ENCODE measurements at regions not wholly inside any gene's neighbourhood (a gene's known extent, or its start where the extent isn't known, plus 50 kb on each side); places are given as distances from the start of the nearest gene placed in this dataset.
A peak's percentile ranks its signal among the peaks of the same experiment; 100 is the strongest.

DNA sequence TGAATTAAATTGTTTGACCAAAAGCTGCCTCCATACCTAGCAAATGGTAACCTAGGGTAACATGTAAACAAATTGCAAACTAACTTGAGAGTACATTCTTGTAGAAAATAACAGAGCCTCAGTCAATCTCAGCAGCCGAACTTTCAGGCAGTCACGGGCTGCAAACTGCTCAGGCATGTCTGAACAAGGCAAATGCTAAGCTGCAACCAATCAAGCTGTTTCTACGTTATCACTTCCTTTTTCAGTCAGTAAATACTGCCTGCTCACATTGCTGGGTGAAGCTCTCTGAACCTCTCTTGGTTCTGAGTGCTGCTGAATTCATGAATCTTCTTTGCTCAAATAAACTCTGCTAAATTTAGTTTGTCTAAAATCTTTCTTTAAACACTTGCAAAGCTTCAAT lies 1212.4 kb downstream of the SORCS1 start:
- no TSS peak for BruUV-seq (replicated peaks)
- Histone ChIP-seq H3K36me3 (ENCODE audit: control insufficient read depth, insufficient read depth, low read length) (no peaks in the 10 kb centered on the region), H3K4me3 (ENCODE audit: low read depth, low read length) (no peak overlapping the region), H3K27me3 (replicated peaks; ENCODE audit: control insufficient read depth, insufficient read depth, low read length) (no peaks in the 10 kb centered on the region), H3K9me3 (no peaks in the 10 kb centered on the region), H3K4me1 (no peaks in the 10 kb centered on the region)
- Mint-ChIP-seq H3K4me3 (ENCODE audit: unreplicated experiment) (no peak overlapping the region), H3K4me1 (ENCODE audit: low read depth, unreplicated experiment) (no peaks in the 10 kb centered on the region), H3K27ac (ENCODE audit: unreplicated experiment) (no peak overlapping the region), H3K27me3 (ENCODE audit: insufficient read depth, unreplicated experiment) (no peaks in the 10 kb centered on the region), H3K9me3 (ENCODE audit: unreplicated experiment) (no peaks in the 10 kb centered on the region), H3K36me3 (ENCODE audit: insufficient read depth, unreplicated experiment) (no peaks in the 10 kb centered on the region)
- peak in 1 of 2 experiments; percentile 4 for DNase-seq
- TF ChIP-seq, protein P1, sequence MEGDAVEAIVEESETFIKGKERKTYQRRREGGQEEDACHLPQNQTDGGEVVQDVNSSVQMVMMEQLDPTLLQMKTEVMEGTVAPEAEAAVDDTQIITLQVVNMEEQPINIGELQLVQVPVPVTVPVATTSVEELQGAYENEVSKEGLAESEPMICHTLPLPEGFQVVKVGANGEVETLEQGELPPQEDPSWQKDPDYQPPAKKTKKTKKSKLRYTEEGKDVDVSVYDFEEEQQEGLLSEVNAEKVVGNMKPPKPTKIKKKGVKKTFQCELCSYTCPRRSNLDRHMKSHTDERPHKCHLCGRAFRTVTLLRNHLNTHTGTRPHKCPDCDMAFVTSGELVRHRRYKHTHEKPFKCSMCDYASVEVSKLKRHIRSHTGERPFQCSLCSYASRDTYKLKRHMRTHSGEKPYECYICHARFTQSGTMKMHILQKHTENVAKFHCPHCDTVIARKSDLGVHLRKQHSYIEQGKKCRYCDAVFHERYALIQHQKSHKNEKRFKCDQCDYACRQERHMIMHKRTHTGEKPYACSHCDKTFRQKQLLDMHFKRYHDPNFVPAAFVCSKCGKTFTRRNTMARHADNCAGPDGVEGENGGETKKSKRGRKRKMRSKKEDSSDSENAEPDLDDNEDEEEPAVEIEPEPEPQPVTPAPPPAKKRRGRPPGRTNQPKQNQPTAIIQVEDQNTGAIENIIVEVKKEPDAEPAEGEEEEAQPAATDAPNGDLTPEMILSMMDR (IDR thresholded peaks at IDR 0.05; ENCODE audit: insufficient read depth in 1 of 2, low read depth in 1 of 2, low read length in 1 of 2, severe bottlenecking in 1 of 2, unreplicated experiment in 1 of 2), result no peak
- POLR2A ChIA-PET, result no interaction called here
- CTCF ChIA-PET, result no interaction called here
- intact Hi-C loops (cut with micrococcal nuclease; ENCODE audit: unreplicated experiment), result no loop called here

DNA sequence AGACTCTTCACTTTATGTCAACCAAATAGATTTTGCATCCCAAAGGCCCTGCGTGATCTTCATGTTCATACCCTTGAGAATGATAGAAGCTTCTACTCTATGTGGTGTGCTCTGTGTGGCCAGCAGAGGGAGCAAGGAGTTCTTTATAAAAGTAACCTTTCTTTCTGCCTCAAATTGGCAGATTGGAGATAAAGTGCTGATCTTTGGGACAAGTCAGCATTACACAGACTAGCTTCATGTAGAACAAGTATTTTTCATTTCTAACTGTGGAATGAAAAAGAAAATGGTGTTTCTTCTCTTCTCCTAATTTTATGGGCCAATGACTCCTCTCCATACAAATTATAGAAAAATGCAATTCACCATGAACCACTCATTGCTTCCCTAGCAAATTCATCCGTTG lies 1214.1 kb downstream of the SORCS1 start:
- H3K9me3 Mint-ChIP-seq (ENCODE audit: unreplicated experiment), result no peaks in the 10 kb centered on the region
- H3K4me1 Mint-ChIP-seq (ENCODE audit: low read depth, unreplicated experiment), result no peaks in the 10 kb centered on the region
- peak; percentile 42 to 44 for DNase-seq
- CTCF ChIA-PET, result interaction anchor here (1.0 kb wide), 1 partner anchor 24 kb away, joined by 5 read pairs; no protein-coding TSS in a partner anchor
- POLR2A ChIA-PET, result no interaction called here
- Histone ChIP-seq H3K27me3 (replicated peaks; ENCODE audit: control insufficient read depth, insufficient read depth, low read length) (no peaks in the 10 kb centered on the region), H3K36me3 (ENCODE audit: control insufficient read depth, insufficient read depth, low read length) (no peaks in the 10 kb centered on the region), H3K4me3 (ENCODE audit: low read depth, low read length) (no peak overlapping the region), H3K9me3 (no peaks in the 10 kb centered on the region), H3K4me1 (no peaks in the 10 kb centered on the region)
- H3K4me3 Mint-ChIP-seq (ENCODE audit: unreplicated experiment), result no peak overlapping the region
- H3K27ac Mint-ChIP-seq (ENCODE audit: unreplicated experiment), result no peak overlapping the region
- intact Hi-C loops (cut with micrococcal nuclease; ENCODE audit: unreplicated experiment), result loop anchor here (1.0 to 2.0 kb wide), 6 partner anchors 24 to 620 kb away; no protein-coding TSS in a partner anchor
- no peaks in the 10 kb centered on the region for H3K36me3 Mint-ChIP-seq (ENCODE audit: insufficient read depth, unreplicated experiment)
- TF ChIP-seq, protein P1 (IDR thresholded peaks at IDR 0.05; ENCODE audit: insufficient read depth in 1 of 2, low read depth in 1 of 2, low read length in 1 of 2, severe bottlenecking in 1 of 2, unreplicated experiment in 1 of 2), result peak; percentile 62 to 83
- no TSS peak for BruUV-seq (replicated peaks)
- H3K27me3 Mint-ChIP-seq (ENCODE audit: insufficient read depth, unreplicated experiment), result no peaks in the 10 kb centered on the region

DNA sequence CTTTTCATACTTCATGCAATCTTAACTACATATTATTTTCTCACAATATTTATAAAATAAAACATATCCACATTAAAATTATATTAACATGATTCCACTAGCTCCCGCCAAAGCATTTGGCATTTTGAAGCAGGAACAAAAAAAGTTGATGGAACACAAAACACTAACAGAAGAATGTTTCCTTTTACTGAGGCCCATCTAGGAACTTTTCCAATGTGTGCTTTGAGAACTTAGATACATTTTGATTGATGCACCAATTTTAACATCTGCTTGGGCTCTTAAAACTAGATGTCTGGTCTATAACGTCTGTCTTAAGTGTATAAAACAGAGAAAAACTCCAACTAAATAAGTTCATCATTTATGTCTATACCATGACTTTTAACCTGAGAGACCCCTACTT lies 1214.8 kb downstream of the SORCS1 start:
- no peak overlapping the region for H3K27ac Mint-ChIP-seq (ENCODE audit: unreplicated experiment)
- Histone ChIP-seq H3K4me3 (ENCODE audit: low read depth, low read length) (no peak overlapping the region), H3K36me3 (ENCODE audit: control insufficient read depth, insufficient read depth, low read length) (no peaks in the 10 kb centered on the region), H3K4me1 (no peaks in the 10 kb centered on the region), H3K9me3 (no peaks in the 10 kb centered on the region), H3K27me3 (replicated peaks; ENCODE audit: control insufficient read depth, insufficient read depth, low read length) (no peaks in the 10 kb centered on the region)
- no peaks in the 10 kb centered on the region for H3K27me3 Mint-ChIP-seq (ENCODE audit: insufficient read depth, unreplicated experiment)
- ChIA-PET POLR2A (no interaction called here), CTCF (interaction anchor here (1.0 kb wide), 1 partner anchor 25 kb away, joined by 5 read pairs; no protein-coding TSS in a partner anchor)
- intact Hi-C loops (cut with micrococcal nuclease; ENCODE audit: unreplicated experiment), result loop anchor here (1.0 to 2.0 kb wide), 6 partner anchors 25 to 621 kb away; no protein-coding TSS in a partner anchor
- DNase-seq, result no peak
- TF ChIP-seq, protein P1 (IDR thresholded peaks at IDR 0.05; ENCODE audit: insufficient read depth in 1 of 2, low read depth in 1 of 2, low read length in 1 of 2, severe bottlenecking in 1 of 2, unreplicated experiment in 1 of 2), result no peak
- BruUV-seq (replicated peaks), result no TSS peak
- no peaks in the 10 kb centered on the region for H3K4me1 Mint-ChIP-seq (ENCODE audit: low read depth, unreplicated experiment)
- H3K36me3 Mint-ChIP-seq (ENCODE audit: insufficient read depth, unreplicated experiment), result no peaks in the 10 kb centered on the region
- no peak overlapping the region for H3K4me3 Mint-ChIP-seq (ENCODE audit: unreplicated experiment)
- no peaks in the 10 kb centered on the region for H3K9me3 Mint-ChIP-seq (ENCODE audit: unreplicated experiment)

Measured in Caco-2 (cell line).